Mammary epithelial cell (primary cell): ENCODE measurements at regions not wholly inside any gene's neighbourhood (a gene's known extent, or its start where the extent isn't known, plus 50 kb on each side); places are given as distances from the start of the nearest gene placed in this dataset.

Source experiments
- CTCF ChIP-seq, 2 donors: IDR thresholded peaks in 1 of 2; conservative IDR thresholded peaks in 1 of 2; 2 replicates each; pipeline ENCODE4 v1.5.1; 2011 to 2012; ENCODE audit warnings: inconsistent platforms in 2 of 2, low read length in 2 of 2, mild to moderate bottlenecking in 2 of 2, control low read depth in 1 of 2, low read depth in 1 of 2; ENCODE audit not compliant: insufficient read depth in 1 of 2; ENCODE audit errors: extremely low read depth in 1 of 2
- EZH2 ChIP-seq: IDR thresholded peaks from 2 replicates; pipeline ENCODE4 v1.6.1; 2012; ENCODE audit warnings: low read length, inconsistent platforms, borderline replicate concordance

GRCh38 chr2:7819850-7820249 lies 862.0 kb upstream of the ID2 start:
- TF ChIP-seq CTCF (conservative IDR thresholded peaks at IDR 0.05 in 1 of 2, IDR thresholded peaks at IDR 0.05 in 1 of 2; ENCODE audit: extremely low read depth in 1 of 2, insufficient read depth in 1 of 2, low read depth in 1 of 2, low read length in 2 of 2): no peak
- no peak for TF ChIP-seq EZH2
